T47D (cell line): ENCODE measurements at regions not wholly inside any gene's neighbourhood (a gene's known extent, or its start where the extent isn't known, plus 50 kb on each side); places are given as distances from the start of the nearest gene placed in this dataset.
"Not testable (repeated sequence)": the region's sequence is repeated elsewhere in the genome, so short reads cannot be mapped to it uniquely, and the experiment has no call there.

Source experiments
- DNase-seq, 2 experiments: peaks; one replicate each; pipeline versions ENCODE4 v3.0.0 to v3.0.0-alpha.2; 2011 to 2012; ENCODE audit warnings: low read depth in 1 of 2, low spot score in 1 of 2
- JUND ChIP-seq: IDR thresholded peaks from 2 replicates; pipeline ENCODE4 v1.6.1; 2012; ENCODE audit warnings: low read depth
- in situ Hi-C: cut with HindIII; loops from 2 replicates; pipeline ENCODE4 v1.10.0; 2016; ENCODE audit warnings: low sequenced_read_pairs, low pct_unique_long_range_greater_than_20kb

GRCh38 chr4:57363346-57363745 lies 253.2 kb upstream of the IGFBP7 start:
- DNase-seq: no peak
- in situ Hi-C loops: no loop called here
- no peak for TF ChIP-seq JUND

GRCh38 chr4:57360681-57361080 lies 250.5 kb upstream of the IGFBP7 start:
- TF ChIP-seq JUND: no peak
- no peak for DNase-seq
- in situ Hi-C loops: no loop called here

GRCh38 chr4:57355101-57355665 lies 245.0 kb upstream of the IGFBP7 start:
- in situ Hi-C loops: no loop called here
- TF ChIP-seq JUND: no peak
- DNase-seq: no peak

GRCh38 chr4:57351731-57352130 lies 241.5 kb upstream of the IGFBP7 start:
- TF ChIP-seq JUND: no peak
- in situ Hi-C loops: no loop called here
- no peak for DNase-seq

- TF ChIP-seq JUND: no peak
- DNase-seq: no peak
- in situ Hi-C loops: no loop called here
Observed at GRCh38 chr4:57344296-57344695, 234.1 kb upstream of the IGFBP7 start.

- TF ChIP-seq JUND: no peak
- DNase-seq: no peak
- in situ Hi-C loops: no loop called here
Observed at GRCh38 chr4:57342411-57342810, 232.2 kb upstream of the IGFBP7 start.

- in situ Hi-C loops, DNase-seq: not testable (repeated sequence)
Observed at GRCh38 chr4:57338861-57339260, 228.7 kb upstream of the IGFBP7 start.

GRCh38 chr4:57333684-57334083 lies 223.5 kb upstream of the IGFBP7 start:
- in situ Hi-C loops: no loop called here

GRCh38 chr4:57331959-57332358 lies 221.8 kb upstream of the IGFBP7 start:
- no peak for DNase-seq
- in situ Hi-C loops: no loop called here
- TF ChIP-seq JUND: no peak

More at GRCh38 chr4:57333684-57334083, 223.5 kb upstream of the IGFBP7 start:
- no peak for TF ChIP-seq JUND
- no peak for DNase-seq

GRCh38 chr4:57329279-57329678 lies 219.1 kb upstream of the IGFBP7 start:
- no peak for DNase-seq
- in situ Hi-C loops: no loop called here
- no peak for TF ChIP-seq JUND

- DNase-seq: no peak
- no peak for TF ChIP-seq JUND
- in situ Hi-C loops: no loop called here
Observed at GRCh38 chr4:57324673-57325307, 214.6 kb upstream of the IGFBP7 start.

GRCh38 chr4:57320849-57321248 lies 210.7 kb upstream of the IGFBP7 start:
- TF ChIP-seq JUND: no peak
- in situ Hi-C loops: no loop called here
- DNase-seq: no peak

- no peak for TF ChIP-seq JUND
- in situ Hi-C loops: no loop called here
- DNase-seq: no peak
Observed at GRCh38 chr4:57320217-57320616, 210.0 kb upstream of the IGFBP7 start.

- no peak for DNase-seq
- no peak for TF ChIP-seq JUND
- in situ Hi-C loops: no loop called here
Observed at GRCh38 chr4:57318703-57319102, 208.5 kb upstream of the IGFBP7 start.

GRCh38 chr4:57314636-57315035 lies 204.5 kb upstream of the IGFBP7 start:
- in situ Hi-C loops: no loop called here
- TF ChIP-seq JUND: no peak

More at GRCh38 chr4:57314636-57315035, 204.5 kb upstream of the IGFBP7 start:
- no peak for DNase-seq
